ENCODE measurements at regions not wholly inside any gene's neighbourhood (a gene's known extent, or its start where the extent isn't known, plus 50 kb on each side); places are given as distances from the start of the nearest gene placed in this dataset.
"Not testable (repeated sequence)": the region's sequence is repeated elsewhere in the genome, so short reads cannot be mapped to it uniquely, and the experiment has no call there.

GRCh38 chr15:91356083-91356482 lies 256.0 kb downstream of the SV2B start:
- Histone ChIP-seq H3K36me3 (ENCODE audit: control insufficient read depth in 2 of 2, insufficient read depth in 2 of 2, low read length in 1 of 2) (no peaks in the 10 kb centered on the region), H3K27me3 (ENCODE audit: control insufficient read depth in 1 of 2, insufficient read depth in 2 of 2, low read length in 2 of 2) (no peaks in the 10 kb centered on the region), H3K27ac (ENCODE audit: low read depth in 2 of 2, low read length in 1 of 2) (no peak overlapping the region), H3K4me3 (ENCODE audit: low read depth in 1 of 2, low read length in 2 of 2) (no peak overlapping the region), H3K9me3 (ENCODE audit: control insufficient read depth in 2 of 2, insufficient read depth in 1 of 2, low read depth in 1 of 2, low read length in 1 of 2) (no peaks in the 10 kb centered on the region), H3K4me1 (ENCODE audit: control insufficient read depth in 2 of 2, insufficient read depth in 2 of 2, low read length in 1 of 2) (no peaks in the 10 kb centered on the region)
- 73 to 83% methylated on average over 4 of the region's 4 CpGs for WGBS, 2 donors

GRCh38 chr15:91357011-91357410 lies 257.0 kb downstream of the SV2B start:
- Histone ChIP-seq H3K27ac (ENCODE audit: low read depth in 2 of 2, low read length in 1 of 2) (no peak overlapping the region), H3K27me3 (ENCODE audit: control insufficient read depth in 1 of 2, insufficient read depth in 2 of 2, low read length in 2 of 2) (no peaks in the 10 kb centered on the region), H3K4me1 (ENCODE audit: control insufficient read depth in 2 of 2, insufficient read depth in 2 of 2, low read length in 1 of 2) (no peaks in the 10 kb centered on the region), H3K9me3 (ENCODE audit: control insufficient read depth in 2 of 2, insufficient read depth in 1 of 2, low read depth in 1 of 2, low read length in 1 of 2) (no peaks in the 10 kb centered on the region), H3K4me3 (ENCODE audit: low read depth in 1 of 2, low read length in 2 of 2) (no peak overlapping the region), H3K36me3 (ENCODE audit: control insufficient read depth in 2 of 2, insufficient read depth in 2 of 2, low read length in 1 of 2) (no peaks in the 10 kb centered on the region)
- 61 to 74% methylated on average over 3 of the region's 3 CpGs for WGBS, 2 donors

GRCh38 chr15:91357486-91357885 lies 257.4 kb downstream of the SV2B start:
- no peaks in the 10 kb centered on the region for H3K27me3 ChIP-seq (ENCODE audit: control insufficient read depth in 1 of 2, insufficient read depth in 2 of 2, low read length in 2 of 2)
- 84 to 85% methylated on average over 10 of the region's 10 CpGs for WGBS, 2 donors

GRCh38 chr15:91358405-91358804 lies 258.3 kb downstream of the SV2B start:
- no peaks in the 10 kb centered on the region for H3K36me3 ChIP-seq (ENCODE audit: control insufficient read depth in 2 of 2, insufficient read depth in 2 of 2, low read length in 1 of 2)
- WGBS, 2 donors: 83 to 85% methylated on average over 3 of the region's 3 CpGs
- H3K27ac ChIP-seq (ENCODE audit: low read depth in 2 of 2, low read length in 1 of 2): no peak overlapping the region
- H3K27me3 ChIP-seq (ENCODE audit: control insufficient read depth in 1 of 2, insufficient read depth in 2 of 2, low read length in 2 of 2): no peaks in the 10 kb centered on the region
- H3K4me3 ChIP-seq (ENCODE audit: low read depth in 1 of 2, low read length in 2 of 2): no peak overlapping the region
- H3K9me3 ChIP-seq (ENCODE audit: control insufficient read depth in 2 of 2, insufficient read depth in 1 of 2, low read depth in 1 of 2, low read length in 1 of 2): no peaks in the 10 kb centered on the region
- H3K4me1 ChIP-seq (ENCODE audit: control insufficient read depth in 2 of 2, insufficient read depth in 2 of 2, low read length in 1 of 2): no peaks in the 10 kb centered on the region

More at GRCh38 chr15:91357486-91357885, 257.4 kb downstream of the SV2B start:
- H3K4me3 ChIP-seq (ENCODE audit: low read depth in 1 of 2, low read length in 2 of 2): no peak overlapping the region
- H3K4me1 ChIP-seq (ENCODE audit: control insufficient read depth in 2 of 2, insufficient read depth in 2 of 2, low read length in 1 of 2): no peaks in the 10 kb centered on the region
- no peaks in the 10 kb centered on the region for H3K36me3 ChIP-seq (ENCODE audit: control insufficient read depth in 2 of 2, insufficient read depth in 2 of 2, low read length in 1 of 2)
- H3K9me3 ChIP-seq (ENCODE audit: control insufficient read depth in 2 of 2, insufficient read depth in 1 of 2, low read depth in 1 of 2, low read length in 1 of 2): no peaks in the 10 kb centered on the region
- H3K27ac ChIP-seq (ENCODE audit: low read depth in 2 of 2, low read length in 1 of 2): no peak overlapping the region

- H3K9me3 ChIP-seq (ENCODE audit: control insufficient read depth in 2 of 2, insufficient read depth in 1 of 2, low read depth in 1 of 2, low read length in 1 of 2); H3K4me1 ChIP-seq (ENCODE audit: control insufficient read depth in 2 of 2, insufficient read depth in 2 of 2, low read length in 1 of 2); H3K4me3 ChIP-seq (ENCODE audit: low read depth in 1 of 2, low read length in 2 of 2); H3K36me3 ChIP-seq (ENCODE audit: control insufficient read depth in 2 of 2, insufficient read depth in 2 of 2, low read length in 1 of 2); H3K27me3 ChIP-seq (ENCODE audit: control insufficient read depth in 1 of 2, insufficient read depth in 2 of 2, low read length in 2 of 2); H3K27ac ChIP-seq (ENCODE audit: low read depth in 2 of 2, low read length in 1 of 2): not testable (repeated sequence)
- 86 to 88% methylated on average over 3 of the region's 3 CpGs for WGBS, 2 donors
Observed at GRCh38 chr15:91361696-91362095, 261.6 kb downstream of the SV2B start.

GRCh38 chr15:91366111-91366510 lies 266.1 kb downstream of the SV2B start:
- Histone ChIP-seq H3K4me3 (ENCODE audit: low read depth in 1 of 2, low read length in 2 of 2) (no peak overlapping the region), H3K9me3 (ENCODE audit: control insufficient read depth in 2 of 2, insufficient read depth in 1 of 2, low read depth in 1 of 2, low read length in 1 of 2) (peaks cover 0 to 2% of the 10 kb centered on the region in 2 donors), H3K27me3 (ENCODE audit: control insufficient read depth in 1 of 2, insufficient read depth in 2 of 2, low read length in 2 of 2) (no peaks in the 10 kb centered on the region), H3K27ac (ENCODE audit: low read depth in 2 of 2, low read length in 1 of 2) (no peak overlapping the region), H3K4me1 (ENCODE audit: control insufficient read depth in 2 of 2, insufficient read depth in 2 of 2, low read length in 1 of 2) (no peaks in the 10 kb centered on the region), H3K36me3 (ENCODE audit: control insufficient read depth in 2 of 2, insufficient read depth in 2 of 2, low read length in 1 of 2) (no peaks in the 10 kb centered on the region)
- 79 to 82% methylated on average over 6 of the region's 6 CpGs for WGBS, 2 donors

- Histone ChIP-seq H3K27me3 (ENCODE audit: control insufficient read depth in 1 of 2, insufficient read depth in 2 of 2, low read length in 2 of 2) (no peaks in the 10 kb centered on the region), H3K9me3 (ENCODE audit: control insufficient read depth in 2 of 2, insufficient read depth in 1 of 2, low read depth in 1 of 2, low read length in 1 of 2) (peaks cover 0 to 2% of the 10 kb centered on the region in 2 donors), H3K36me3 (ENCODE audit: control insufficient read depth in 2 of 2, insufficient read depth in 2 of 2, low read length in 1 of 2) (no peaks in the 10 kb centered on the region), H3K27ac (ENCODE audit: low read depth in 2 of 2, low read length in 1 of 2) (no peak overlapping the region), H3K4me3 (ENCODE audit: low read depth in 1 of 2, low read length in 2 of 2) (no peak overlapping the region), H3K4me1 (ENCODE audit: control insufficient read depth in 2 of 2, insufficient read depth in 2 of 2, low read length in 1 of 2) (no peaks in the 10 kb centered on the region)
- WGBS, 2 donors: 56 to 68% methylated on average over 9 of the region's 9 CpGs
Observed at GRCh38 chr15:91368611-91369010, 268.6 kb downstream of the SV2B start.

- WGBS, 2 donors: 60 to 67% methylated on average over 7 of the region's 7 CpGs
- Histone ChIP-seq H3K4me3 (ENCODE audit: low read depth in 1 of 2, low read length in 2 of 2) (no peak overlapping the region), H3K27ac (ENCODE audit: low read depth in 2 of 2, low read length in 1 of 2) (no peak overlapping the region), H3K9me3 (ENCODE audit: control insufficient read depth in 2 of 2, insufficient read depth in 1 of 2, low read depth in 1 of 2, low read length in 1 of 2) (peaks cover 0 to 2% of the 10 kb centered on the region in 2 donors), H3K27me3 (ENCODE audit: control insufficient read depth in 1 of 2, insufficient read depth in 2 of 2, low read length in 2 of 2) (no peaks in the 10 kb centered on the region), H3K36me3 (ENCODE audit: control insufficient read depth in 2 of 2, insufficient read depth in 2 of 2, low read length in 1 of 2) (no peaks in the 10 kb centered on the region), H3K4me1 (ENCODE audit: control insufficient read depth in 2 of 2, insufficient read depth in 2 of 2, low read length in 1 of 2) (no peaks in the 10 kb centered on the region)
Observed at GRCh38 chr15:91369823-91370222, 269.8 kb downstream of the SV2B start.

- not testable (repeated sequence) for H3K27me3 ChIP-seq (ENCODE audit: control insufficient read depth in 1 of 2, insufficient read depth in 2 of 2, low read length in 2 of 2); H3K27ac ChIP-seq (ENCODE audit: low read depth in 2 of 2, low read length in 1 of 2); H3K4me3 ChIP-seq (ENCODE audit: low read depth in 1 of 2, low read length in 2 of 2); H3K4me1 ChIP-seq (ENCODE audit: control insufficient read depth in 2 of 2, insufficient read depth in 2 of 2, low read length in 1 of 2); H3K36me3 ChIP-seq (ENCODE audit: control insufficient read depth in 2 of 2, insufficient read depth in 2 of 2, low read length in 1 of 2); H3K9me3 ChIP-seq (ENCODE audit: control insufficient read depth in 2 of 2, insufficient read depth in 1 of 2, low read depth in 1 of 2, low read length in 1 of 2)
- WGBS, 2 donors: 88 to 91% methylated on average over 3 of the region's 3 CpGs
Observed at GRCh38 chr15:91371345-91371744, 271.3 kb downstream of the SV2B start.

- 80 to 85% methylated on average over 3 of the region's 3 CpGs for WGBS, 2 donors
- Histone ChIP-seq H3K36me3 (ENCODE audit: control insufficient read depth in 2 of 2, insufficient read depth in 2 of 2, low read length in 1 of 2) (no peaks in the 10 kb centered on the region), H3K27me3 (ENCODE audit: control insufficient read depth in 1 of 2, insufficient read depth in 2 of 2, low read length in 2 of 2) (no peaks in the 10 kb centered on the region), H3K4me1 (ENCODE audit: control insufficient read depth in 2 of 2, insufficient read depth in 2 of 2, low read length in 1 of 2) (no peaks in the 10 kb centered on the region), H3K9me3 (ENCODE audit: control insufficient read depth in 2 of 2, insufficient read depth in 1 of 2, low read depth in 1 of 2, low read length in 1 of 2) (no peaks in the 10 kb centered on the region), H3K27ac (ENCODE audit: low read depth in 2 of 2, low read length in 1 of 2) (no peak overlapping the region), H3K4me3 (ENCODE audit: low read depth in 1 of 2, low read length in 2 of 2) (no peak overlapping the region)
Observed at GRCh38 chr15:91374336-91374735, 274.3 kb downstream of the SV2B start.
